OCI-M2 (cell line): ENCODE measurements at regions not wholly inside any gene's neighbourhood (a gene's known extent, or its start where the extent isn't known, plus 50 kb on each side); places are given as distances from the start of the nearest gene placed in this dataset.
"Not testable (repeated sequence)": the region's sequence is repeated elsewhere in the genome, so short reads cannot be mapped to it uniquely, and the experiment has no call there.

ENCODE experiments used
- DNase-seq: peaks from one replicate; lab custom pipeline; 2025; ENCODE audit not compliant: unreplicated experiment; lab: John Stamatoyannopoulos, UW

GRCh38 chr17:6893382-6894205 lies 62.1 kb upstream of the TEKT1 start:
- no peak for DNase-seq

GRCh38 chr17:6894206-6894528 lies 62.6 kb upstream of the TEKT1 start:
- no peak for DNase-seq

GRCh38 chr17:6901086-6901485 lies 69.6 kb upstream of the TEKT1 start:
- DNase-seq, result no peak

GRCh38 chr17:6903326-6903900 lies 71.9 kb upstream of the TEKT1 start:
- no peak for DNase-seq

GRCh38 chr17:6908807-6909206 lies 77.3 kb upstream of the TEKT1 start:
- DNase-seq, result no peak

- no peak for DNase-seq
These were observed 79.6 kb upstream of the TEKT1 start for GRCh38 chr17:6910987-6911603.

GRCh38 chr17:6912110-6913051 lies 80.9 kb upstream of the TEKT1 start:
- no peak for DNase-seq

GRCh38 chr17:6913608-6914443 lies 82.0 kb upstream of the ALOX12 start:
- peak; percentile 19 for DNase-seq

GRCh38 chr17:6914711-6915110 lies 81.1 kb upstream of the ALOX12 start:
- DNase-seq, result no peak

- no peak for DNase-seq
These were observed 80.2 kb upstream of the ALOX12 start for GRCh38 chr17:6915620-6916019.

GRCh38 chr17:6919158-6919557 lies 76.7 kb upstream of the ALOX12 start:
- DNase-seq, result no peak

- no peak for DNase-seq
These were observed 72.5 kb upstream of the ALOX12 start for GRCh38 chr17:6923385-6923784.

- no peak for DNase-seq
These were observed 71.6 kb upstream of the ALOX12 start for GRCh38 chr17:6924208-6924607.

- DNase-seq, result no peak
These were observed 69.2 kb upstream of the ALOX12 start for GRCh38 chr17:6926667-6927066.

GRCh38 chr17:6927290-6928126 lies 68.3 kb upstream of the ALOX12 start:
- no peak for DNase-seq

- no peak for DNase-seq
These were observed 67.7 kb upstream of the ALOX12 start for GRCh38 chr17:6928193-6928592.

- DNase-seq, result no peak
These were observed 65.1 kb upstream of the ALOX12 start for GRCh38 chr17:6930749-6931148.

- not testable (repeated sequence) for DNase-seq
These were observed 61.3 kb upstream of the ALOX12 start for GRCh38 chr17:6934544-6934943.

- no peak for DNase-seq
These were observed 59.4 kb upstream of the ALOX12 start for GRCh38 chr17:6936370-6937028.
